Kidney (tissue), 13 donors: ENCODE measurements at regions not wholly inside any gene's neighbourhood (a gene's known extent, or its start where the extent isn't known, plus 50 kb on each side); places are given as distances from the start of the nearest gene placed in this dataset.

Source experiments
- DNase-seq, 5 donors: peaks; one replicate each; pipeline ENCODE4 v3.0.0-alpha.2; 2013 to 2020
- FAIRE-seq: peaks from 2 replicates; lab custom pipeline; 2012; peaks lifted over from hg19 to GRCh38; lab: Jason Lieb, UNC
- H3K27ac ChIP-seq, 2 donors: one replicate each; pipeline ENCODE4 v1.7.0; 2013; ENCODE audit warnings: low read depth in 2 of 2, low read length in 2 of 2, inconsistent platforms in 1 of 2
- H3K27me3 ChIP-seq: one replicate; pipeline ENCODE4 v1.7.1; 2013; ENCODE audit warnings: low read length, inconsistent platforms; ENCODE audit not compliant: control insufficient read depth, insufficient read depth
- H3K36me3 ChIP-seq, 3 donors: one replicate each; pipeline versions ENCODE4 v1.7.0 to v1.7.1; 2013; ENCODE audit warnings: low read length in 3 of 3, control low read depth in 1 of 3, inconsistent platforms in 1 of 3; ENCODE audit not compliant: insufficient read depth in 3 of 3, control insufficient read depth in 2 of 3
- H3K4me1 ChIP-seq, 3 donors: one replicate each; pipeline versions ENCODE4 v1.7.0 to v1.7.1; 2013; ENCODE audit warnings: low read length in 3 of 3, inconsistent platforms in 1 of 3, low read depth in 1 of 3; ENCODE audit not compliant: control insufficient read depth in 2 of 3, insufficient read depth in 2 of 3
- H3K4me3 ChIP-seq, 3 donors: one replicate each; pipeline versions ENCODE4 v1.7.0 to v1.8.1; 2013; ENCODE audit warnings: low read length in 3 of 3, control low read depth in 1 of 3, inconsistent platforms in 1 of 3
- H3K9ac ChIP-seq, 3 donors: one replicate each; pipeline versions ENCODE4 v1.7.0 to v1.7.1; 2013; ENCODE audit warnings: low read length in 3 of 3, control low read depth in 1 of 3, inconsistent platforms in 1 of 3
- H3K9me3 ChIP-seq, 3 donors: one replicate each; pipeline versions ENCODE4 v1.7.0 to v1.7.1; 2013; ENCODE audit warnings: low read length in 3 of 3, control low read depth in 1 of 3, inconsistent platforms in 1 of 3; ENCODE audit not compliant: control insufficient read depth in 2 of 3, insufficient read depth in 1 of 3
- intact Hi-C: fragments of 100-400 bp; cut with DNase I; formaldehyde crosslinking; loops from one replicate; pipeline ENCODE4 v1.11.1; 2022
- TF ChIP-seq, protein P1 (sequence below): IDR thresholded peaks from 3 replicates; pipeline ENCODE4 v1.5.1; 2012; ENCODE audit warnings: mild to moderate bottlenecking, moderate library complexity, borderline replicate concordance; ENCODE audit not compliant: insufficient read depth; ENCODE audit errors: extremely low read depth
- donor health status: control.
- donor health status: control.
- donor health status: control.
- donor health status: control.
- donor health status: control.
- donor health status: DM: yes; HTN: yes; CAD: no.
- donor health status: Normal renal cell carcinoma (clear cell type).

DNA sequence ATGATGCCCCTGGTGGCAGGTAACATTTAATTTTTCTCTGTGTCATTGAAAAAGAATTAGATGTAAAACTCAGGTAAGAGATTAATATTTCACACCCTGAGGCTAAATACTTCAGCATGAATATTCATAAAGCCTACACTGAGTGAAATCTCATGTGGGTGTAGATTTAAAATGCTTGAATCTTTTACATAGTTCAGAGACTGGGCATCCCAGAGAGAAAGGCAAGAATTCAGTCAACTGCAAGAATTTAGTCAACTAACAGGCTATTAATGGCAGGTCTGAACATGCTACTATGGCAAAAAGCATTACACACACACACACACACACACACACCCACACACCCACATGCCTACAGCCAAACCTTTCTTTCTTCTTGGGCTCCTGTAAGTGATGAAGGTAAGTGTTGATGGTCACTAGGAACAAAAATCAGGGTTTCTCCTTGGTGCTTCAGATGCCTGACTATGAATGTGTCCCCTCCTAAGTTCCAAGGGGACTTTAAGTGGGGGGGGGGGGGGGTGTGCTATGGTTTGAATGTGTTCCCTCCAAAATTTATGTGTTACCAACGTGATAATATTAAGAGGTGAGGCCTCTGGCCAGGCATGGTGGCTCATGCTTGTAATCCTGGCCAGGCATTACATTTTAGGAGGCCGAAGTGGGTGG is 63.7 kb upstream of the PSMD7 start:
- no peaks in the 10 kb centered on the region for H3K27me3 ChIP-seq
- TF ChIP-seq, protein P1, sequence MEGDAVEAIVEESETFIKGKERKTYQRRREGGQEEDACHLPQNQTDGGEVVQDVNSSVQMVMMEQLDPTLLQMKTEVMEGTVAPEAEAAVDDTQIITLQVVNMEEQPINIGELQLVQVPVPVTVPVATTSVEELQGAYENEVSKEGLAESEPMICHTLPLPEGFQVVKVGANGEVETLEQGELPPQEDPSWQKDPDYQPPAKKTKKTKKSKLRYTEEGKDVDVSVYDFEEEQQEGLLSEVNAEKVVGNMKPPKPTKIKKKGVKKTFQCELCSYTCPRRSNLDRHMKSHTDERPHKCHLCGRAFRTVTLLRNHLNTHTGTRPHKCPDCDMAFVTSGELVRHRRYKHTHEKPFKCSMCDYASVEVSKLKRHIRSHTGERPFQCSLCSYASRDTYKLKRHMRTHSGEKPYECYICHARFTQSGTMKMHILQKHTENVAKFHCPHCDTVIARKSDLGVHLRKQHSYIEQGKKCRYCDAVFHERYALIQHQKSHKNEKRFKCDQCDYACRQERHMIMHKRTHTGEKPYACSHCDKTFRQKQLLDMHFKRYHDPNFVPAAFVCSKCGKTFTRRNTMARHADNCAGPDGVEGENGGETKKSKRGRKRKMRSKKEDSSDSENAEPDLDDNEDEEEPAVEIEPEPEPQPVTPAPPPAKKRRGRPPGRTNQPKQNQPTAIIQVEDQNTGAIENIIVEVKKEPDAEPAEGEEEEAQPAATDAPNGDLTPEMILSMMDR: no peak
- no peaks in the 10 kb centered on the region for H3K4me1 ChIP-seq
- intact Hi-C loops: no loop called here
- H3K27ac ChIP-seq: no peak overlapping the region
- no peak overlapping the region for H3K4me3 ChIP-seq
- no peak overlapping the region for H3K9ac ChIP-seq
- H3K9me3 ChIP-seq: no peaks in the 10 kb centered on the region
- no peak for FAIRE-seq
- no peak for DNase-seq
- H3K36me3 ChIP-seq: no peaks in the 10 kb centered on the region

DNA sequence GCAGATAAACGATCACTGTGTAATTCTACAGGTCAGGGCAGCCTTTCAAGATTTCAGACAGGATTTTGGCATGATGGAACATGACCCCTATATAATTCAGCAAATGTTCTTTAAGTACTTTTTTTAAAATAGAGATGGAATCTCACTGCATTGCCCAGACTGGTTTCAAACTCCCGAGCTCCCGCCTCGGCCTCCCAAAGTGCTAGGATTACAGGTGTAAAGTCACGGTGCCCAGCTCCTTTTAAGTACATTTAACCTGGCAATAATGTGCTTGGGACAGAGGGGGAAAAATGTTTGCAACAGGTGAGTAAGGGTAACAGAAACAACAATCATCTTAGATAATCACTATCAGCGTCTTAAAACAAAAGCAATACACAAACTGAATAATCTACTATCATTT is 66.5 kb upstream of the PSMD7 start:
- Histone ChIP-seq H3K36me3 (no peaks in the 10 kb centered on the region), H3K27ac (no peak overlapping the region), H3K4me3 (no peak overlapping the region), H3K4me1 (no peaks in the 10 kb centered on the region), H3K9me3 (no peaks in the 10 kb centered on the region), H3K27me3 (no peaks in the 10 kb centered on the region), H3K9ac (no peak overlapping the region)
- FAIRE-seq (no peak), DNase-seq (no peak)
- intact Hi-C loops: no loop called here
- TF ChIP-seq, protein P1: no peak

DNA sequence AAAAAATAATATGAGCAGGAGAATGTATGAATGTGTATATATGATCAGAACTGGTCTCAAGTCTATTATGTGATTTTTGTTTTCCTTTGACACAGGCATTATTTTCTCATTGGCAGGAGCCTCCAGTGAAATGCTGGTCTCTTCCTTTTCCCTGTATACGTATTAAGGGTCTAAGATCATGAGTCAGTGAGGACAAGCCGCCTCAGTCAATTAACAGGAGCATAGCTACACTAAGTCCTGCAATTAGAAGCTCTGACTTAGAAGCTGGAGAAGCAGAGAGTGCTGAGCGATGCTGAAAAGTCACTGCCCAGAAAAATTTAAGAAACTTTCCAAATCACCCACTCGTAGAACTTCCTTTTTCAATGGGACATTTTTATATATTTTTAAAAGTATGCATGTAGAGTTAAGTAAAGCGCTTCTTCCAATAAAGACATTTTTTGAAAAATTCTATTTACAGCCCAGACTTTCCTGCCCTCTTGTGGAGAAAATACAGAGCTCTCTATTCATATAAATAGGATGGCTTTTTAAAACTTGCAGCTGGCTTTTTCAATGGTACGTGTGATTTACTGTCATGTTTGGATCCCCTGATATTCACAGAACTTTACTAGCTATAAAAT is 70.2 kb upstream of the PSMD7 start:
- Histone ChIP-seq H3K36me3 (no peaks in the 10 kb centered on the region), H3K9ac (no peak overlapping the region), H3K27ac (no peak overlapping the region), H3K27me3 (no peaks in the 10 kb centered on the region), H3K9me3 (no peaks in the 10 kb centered on the region), H3K4me1 (no peaks in the 10 kb centered on the region), H3K4me3 (no peak overlapping the region)
- TF ChIP-seq, protein P1: no peak
- DNase-seq: peak in 2 of 5 donors; percentile 45 to 54
- FAIRE-seq: no peak
- intact Hi-C loops: no loop called here
